Transverse colon (tissue), 4 donors: ENCODE measurements at regions not wholly inside any gene's neighbourhood (a gene's known extent, or its start where the extent isn't known, plus 50 kb on each side); places are given as distances from the start of the nearest gene placed in this dataset.

Experiments
- DNase-seq: peaks from one replicate; pipeline ENCODE4 v3.0.0-alpha.2; 2019
- H3K27ac ChIP-seq, 4 donors: fragments of 200-600 bp; sonication (generic); 2 replicates each; pipeline ENCODE4 v1.5.1; 2016 to 2018; ENCODE audit warnings: inconsistent platforms in 4 of 4
- H3K27me3 ChIP-seq: fragments of 200-600 bp; sonication (generic); 2 replicates; pipeline ENCODE4 v1.5.1; 2017; ENCODE audit warnings: inconsistent platforms
- H3K36me3 ChIP-seq, 4 donors: fragments of 200-600 bp; sonication (generic); 2 replicates each; pipeline ENCODE4 v1.5.1; 2017 to 2019; ENCODE audit warnings: inconsistent platforms in 4 of 4
- H3K4me1 ChIP-seq, 4 donors: fragments of 200-600 bp; sonication (generic); 2 replicates each; pipeline ENCODE4 v1.5.1; 2017 to 2020; ENCODE audit warnings: inconsistent platforms in 4 of 4
- H3K4me3 ChIP-seq, 4 donors: fragments of 200-600 bp; sonication (generic); 1 replicate in 1 of 4; 2 replicates in 3 of 4; pipeline versions ENCODE4 v1.5.1 to v1.6.1; 2017 to 2019; ENCODE audit warnings: inconsistent platforms in 4 of 4
- H3K9me3 ChIP-seq, 2 donors: fragments of 200-600 bp; sonication (generic); 2 replicates each; pipeline ENCODE4 v1.5.1; 2017 to 2019; ENCODE audit warnings: inconsistent platforms in 2 of 2
- CTCF ChIP-seq, 5 experiments: fragments of 200-600 bp in 3 of 5; fragments of 450-650 bp in 2 of 5; sonication (generic) in 3 of 5; IDR thresholded peaks; 1 replicate in 2 of 5; 2 replicates in 3 of 5; pipeline ENCODE4 v1.5.1; 2016 to 2017; ENCODE audit warnings: antibody characterized with exemption in 5 of 5, inconsistent platforms in 3 of 5, mild to moderate bottlenecking in 2 of 5, moderate library complexity in 1 of 5
- EP300 ChIP-seq: sonication (generic); formaldehyde crosslinking; IDR thresholded peaks from one replicate; pipeline ENCODE4 v1.6.1; 2017; ENCODE audit warnings: antibody characterized with exemption, low read depth
- POLR2A ChIP-seq: fragments of 450-650 bp; IDR thresholded peaks from one replicate; pipeline ENCODE4 v1.6.1; 2016; ENCODE audit warnings: antibody characterized with exemption, mild to moderate bottlenecking, moderate library complexity
- POLR2AphosphoS5 ChIP-seq, 3 donors: sonication (generic); formaldehyde crosslinking; IDR thresholded peaks; one replicate each; pipeline ENCODE4 v1.6.1; 2016; ENCODE audit warnings: antibody characterized with exemption in 3 of 3
- WGBS, 2 donors: methylation state at CpG; one replicate each; pipeline ENCODE4 v1.1.5; 2018; ENCODE audit warnings: low coverage in 1 of 2; 5-methylcytosine and 5-hydroxymethylcytosine counted together
- in situ Hi-C, 4 donors: fragments of 200-750 bp; cut with MboI; loops; one replicate each; pipeline versions ENCODE4 v1.15.0 to v1.15.1; 2017; ENCODE audit warnings: low sequenced_read_pairs in 3 of 4, low pct_ligation_motif_present in 1 of 4, low pct_unique_long_range_greater_than_20kb in 1 of 4
- intact Hi-C: fragments of 100-400 bp; cut with DNase I; formaldehyde crosslinking; loops from one replicate; pipeline ENCODE4 v1.15.1; 2023; ENCODE audit warnings: low total_unique reads

GRCh38 chr14:99100497-99101270, 171.3 kb downstream of the BCL11B start:
- no peak for DNase-seq
- H3K27me3 ChIP-seq, result no peaks in the 10 kb centered on the region
- H3K4me3 ChIP-seq, result no peak overlapping the region
- in situ Hi-C loops, result no loop called here
- peaks cover 2% of the 10 kb centered on the region in 2 donors for H3K9me3 ChIP-seq
- WGBS, 2 donors, result 83 to 88% methylated on average over 1 to 6 of the region's 10 CpGs
- H3K36me3 ChIP-seq, result no peaks in the 10 kb centered on the region
- no peak overlapping the region for H3K27ac ChIP-seq
- TF ChIP-seq POLR2AphosphoS5 (IDR thresholded peaks at IDR 0.05) (no peak), POLR2A (no peak), EP300 (no peak), CTCF (IDR thresholded peaks at IDR 0.05) (no peak)
- intact Hi-C loops, result no loop called here
- no peaks in the 10 kb centered on the region for H3K4me1 ChIP-seq

GRCh38 chr14:99101855-99102461, 170.0 kb downstream of the BCL11B start:
- Histone ChIP-seq H3K4me3 (no peak overlapping the region), H3K27ac (no peak overlapping the region), H3K27me3 (no peaks in the 10 kb centered on the region), H3K36me3 (no peaks in the 10 kb centered on the region), H3K9me3 (peaks cover 3% of the 10 kb centered on the region in 2 donors), H3K4me1 (no peaks in the 10 kb centered on the region)
- intact Hi-C loops (no loop called here), in situ Hi-C loops (no loop called here)
- no peak for DNase-seq
- TF ChIP-seq CTCF (IDR thresholded peaks at IDR 0.05) (no peak), POLR2AphosphoS5 (IDR thresholded peaks at IDR 0.05) (no peak), POLR2A (no peak), EP300 (no peak)
- 71 to 84% methylated on average over 6 of the region's 6 CpGs for WGBS, 2 donors

GRCh38 chr14:99116741-99117295, 155.2 kb downstream of the BCL11B start:
- Histone ChIP-seq H3K36me3 (no peaks in the 10 kb centered on the region), H3K4me3 (no peak overlapping the region), H3K27ac (no peak overlapping the region), H3K9me3 (no peaks in the 10 kb centered on the region), H3K4me1 (no peaks in the 10 kb centered on the region), H3K27me3 (peaks cover 35% of the 10 kb centered on the region)
- DNase-seq, result no peak
- intact Hi-C loops (no loop called here), in situ Hi-C loops (no loop called here)
- TF ChIP-seq POLR2A (no peak), CTCF (IDR thresholded peaks at IDR 0.05) (no peak), POLR2AphosphoS5 (IDR thresholded peaks at IDR 0.05) (no peak), EP300 (no peak)
- 77 to 88% methylated on average over 5 to 9 of the region's 9 CpGs for WGBS, 2 donors

GRCh38 chr14:99117671-99118045, 154.3 kb downstream of the BCL11B start:
- WGBS, 2 donors, result 76% methylated on average over 11 of the region's 11 CpGs; no CpG with 5 or more reads in 1 of the 2 donors
- H3K4me3 ChIP-seq, result no peak overlapping the region
- DNase-seq, result no peak
- no peaks in the 10 kb centered on the region for H3K4me1 ChIP-seq
- no peaks in the 10 kb centered on the region for H3K9me3 ChIP-seq
- no peaks in the 10 kb centered on the region for H3K36me3 ChIP-seq
- peaks cover 35% of the 10 kb centered on the region for H3K27me3 ChIP-seq
- TF ChIP-seq POLR2A (no peak), EP300 (no peak)
- H3K27ac ChIP-seq, result no peak overlapping the region
- in situ Hi-C loops, result no loop called here
- intact Hi-C loops, result no loop called here
